ENCODE measurements at regions not wholly inside any gene's neighbourhood (a gene's known extent, or its start where the extent isn't known, plus 50 kb on each side); places are given as distances from the start of the nearest gene placed in this dataset.

DNA sequence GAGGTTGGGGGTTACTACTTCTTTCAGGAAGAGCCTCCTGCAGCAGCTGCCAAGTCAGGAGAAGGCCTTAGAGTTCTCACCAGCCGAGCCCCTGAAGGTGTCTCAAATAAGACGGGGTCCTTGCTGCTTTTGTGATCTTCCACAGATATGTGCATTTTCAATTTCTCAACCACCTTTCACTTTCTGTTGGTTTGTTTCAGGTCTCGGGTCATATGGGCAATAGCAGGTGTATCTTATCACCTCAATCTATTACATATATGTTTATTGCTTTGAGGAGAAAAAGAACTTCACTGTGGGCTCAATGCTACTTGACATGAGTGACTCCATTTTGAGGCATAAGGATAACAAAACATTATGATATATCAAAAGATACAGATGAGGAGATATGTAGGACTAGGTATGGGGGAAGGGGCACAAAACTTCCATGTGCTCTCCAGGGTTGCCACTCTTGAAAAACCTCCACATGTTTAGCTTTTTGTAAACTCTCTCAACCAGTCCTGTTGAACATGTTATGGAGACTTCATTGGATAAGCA is 1171.4 kb upstream of the ADGRL2 start:
- no peak for DNase-seq (ENCODE audit: low spot score, unreplicated experiment)
- Mint-ChIP-seq H3K36me3 (ENCODE audit: insufficient read depth) (no peaks in the 10 kb centered on the region), H3K4me3 (ENCODE audit: low read depth) (no peak overlapping the region), H3K9me3 (ENCODE audit: low read depth) (peaks cover 14% of the 10 kb centered on the region), H3K27me3 (no peaks in the 10 kb centered on the region), H3K27ac (no peak overlapping the region), H3K4me1 (ENCODE audit: low read depth) (peaks cover 4% of the 10 kb centered on the region)
- TF ChIP-seq, protein P1, sequence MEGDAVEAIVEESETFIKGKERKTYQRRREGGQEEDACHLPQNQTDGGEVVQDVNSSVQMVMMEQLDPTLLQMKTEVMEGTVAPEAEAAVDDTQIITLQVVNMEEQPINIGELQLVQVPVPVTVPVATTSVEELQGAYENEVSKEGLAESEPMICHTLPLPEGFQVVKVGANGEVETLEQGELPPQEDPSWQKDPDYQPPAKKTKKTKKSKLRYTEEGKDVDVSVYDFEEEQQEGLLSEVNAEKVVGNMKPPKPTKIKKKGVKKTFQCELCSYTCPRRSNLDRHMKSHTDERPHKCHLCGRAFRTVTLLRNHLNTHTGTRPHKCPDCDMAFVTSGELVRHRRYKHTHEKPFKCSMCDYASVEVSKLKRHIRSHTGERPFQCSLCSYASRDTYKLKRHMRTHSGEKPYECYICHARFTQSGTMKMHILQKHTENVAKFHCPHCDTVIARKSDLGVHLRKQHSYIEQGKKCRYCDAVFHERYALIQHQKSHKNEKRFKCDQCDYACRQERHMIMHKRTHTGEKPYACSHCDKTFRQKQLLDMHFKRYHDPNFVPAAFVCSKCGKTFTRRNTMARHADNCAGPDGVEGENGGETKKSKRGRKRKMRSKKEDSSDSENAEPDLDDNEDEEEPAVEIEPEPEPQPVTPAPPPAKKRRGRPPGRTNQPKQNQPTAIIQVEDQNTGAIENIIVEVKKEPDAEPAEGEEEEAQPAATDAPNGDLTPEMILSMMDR (IDR thresholded peaks at IDR 0.05; ENCODE audit: unreplicated experiment): no peak

DNA sequence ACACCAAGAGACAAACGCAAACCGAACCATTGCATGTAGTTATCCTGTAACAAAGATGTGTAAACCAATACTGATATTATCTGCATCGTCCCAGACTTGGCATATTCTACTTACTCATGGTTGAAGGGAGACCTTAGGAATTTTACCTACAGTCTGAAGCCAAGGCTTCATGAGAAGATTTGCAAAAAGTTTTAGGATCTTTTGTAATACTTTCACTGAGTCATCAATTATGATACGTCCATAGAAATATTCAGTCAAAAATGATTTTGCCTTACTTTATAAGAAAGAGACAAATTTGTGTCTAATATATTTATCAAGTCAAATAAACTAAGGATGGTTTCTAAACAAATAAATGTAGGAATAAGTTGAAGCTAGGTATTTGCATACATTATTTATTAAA is 1176.1 kb upstream of the ADGRL2 start:
- Mint-ChIP-seq H3K4me1 (ENCODE audit: low read depth) (peaks cover 2% of the 10 kb centered on the region), H3K27me3 (no peaks in the 10 kb centered on the region), H3K9me3 (ENCODE audit: low read depth) (peaks cover 21% of the 10 kb centered on the region), H3K27ac (no peak overlapping the region), H3K4me3 (ENCODE audit: low read depth) (no peak overlapping the region), H3K36me3 (ENCODE audit: insufficient read depth) (peaks cover 2% of the 10 kb centered on the region)
- DNase-seq (ENCODE audit: low spot score, unreplicated experiment): no peak
- TF ChIP-seq, protein P1 (IDR thresholded peaks at IDR 0.05; ENCODE audit: unreplicated experiment): no peak

DNA sequence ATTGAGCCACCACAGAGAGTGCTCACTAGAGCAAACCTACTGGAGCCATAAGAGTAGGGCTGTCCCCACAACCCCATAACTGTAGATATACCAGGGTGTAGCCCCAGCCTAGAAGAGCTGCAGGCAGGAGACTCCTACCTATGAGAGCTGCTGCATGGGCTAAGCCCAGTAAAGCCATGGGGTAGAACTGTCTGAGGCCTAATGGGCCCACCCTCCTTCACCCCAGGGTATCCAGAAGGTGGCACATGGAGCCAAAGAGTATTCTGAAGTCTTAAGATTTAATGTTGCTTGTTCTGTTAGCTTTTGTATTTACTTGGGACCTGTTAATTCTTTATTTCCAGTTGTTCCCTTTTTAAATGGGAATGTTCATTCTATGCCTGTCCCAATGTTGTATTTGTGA is 1193.7 kb upstream of the ADGRL2 start:
- peaks cover 12% of the 10 kb centered on the region for H3K9me3 Mint-ChIP-seq (ENCODE audit: low read depth)
- H3K27me3 Mint-ChIP-seq: no peaks in the 10 kb centered on the region
- no peak overlapping the region for H3K4me3 Mint-ChIP-seq (ENCODE audit: low read depth)
- H3K36me3 Mint-ChIP-seq (ENCODE audit: insufficient read depth): no peaks in the 10 kb centered on the region
- H3K4me1 Mint-ChIP-seq (ENCODE audit: low read depth): peaks cover 4% of the 10 kb centered on the region
- TF ChIP-seq, protein P1 (IDR thresholded peaks at IDR 0.05; ENCODE audit: unreplicated experiment): no peak
- no peak overlapping the region for H3K27ac Mint-ChIP-seq
- no peak for DNase-seq (ENCODE audit: low spot score, unreplicated experiment)

DNA sequence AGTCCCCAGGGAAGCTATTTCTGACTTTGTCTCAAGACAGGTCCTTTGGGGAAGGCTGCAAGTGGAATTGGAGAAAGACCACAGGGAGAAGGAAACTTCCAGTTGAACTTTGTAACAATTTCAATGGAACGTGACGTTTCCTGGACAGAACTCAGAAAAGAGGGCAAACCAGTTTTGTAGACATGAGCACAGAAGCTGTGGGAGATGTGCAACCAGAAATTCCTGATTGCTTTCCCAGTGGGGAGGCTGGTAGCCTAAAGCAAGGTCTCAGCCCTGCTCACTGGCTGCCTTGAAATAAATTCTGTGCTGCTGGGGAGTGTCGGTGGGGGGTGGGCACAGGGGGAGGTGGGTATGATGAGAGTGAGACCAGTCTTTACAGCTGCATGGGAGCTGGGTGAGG is 1206.7 kb upstream of the ADGRL2 start:
- no peak for DNase-seq (ENCODE audit: low spot score, unreplicated experiment)
- Mint-ChIP-seq H3K4me1 (ENCODE audit: low read depth) (peaks cover 2% of the 10 kb centered on the region), H3K9me3 (ENCODE audit: low read depth) (peaks cover 48% of the 10 kb centered on the region), H3K4me3 (ENCODE audit: low read depth) (no peak overlapping the region), H3K36me3 (ENCODE audit: insufficient read depth) (no peaks in the 10 kb centered on the region), H3K27ac (no peak overlapping the region), H3K27me3 (no peaks in the 10 kb centered on the region)
- TF ChIP-seq, protein P1 (IDR thresholded peaks at IDR 0.05; ENCODE audit: unreplicated experiment): no peak

DNA sequence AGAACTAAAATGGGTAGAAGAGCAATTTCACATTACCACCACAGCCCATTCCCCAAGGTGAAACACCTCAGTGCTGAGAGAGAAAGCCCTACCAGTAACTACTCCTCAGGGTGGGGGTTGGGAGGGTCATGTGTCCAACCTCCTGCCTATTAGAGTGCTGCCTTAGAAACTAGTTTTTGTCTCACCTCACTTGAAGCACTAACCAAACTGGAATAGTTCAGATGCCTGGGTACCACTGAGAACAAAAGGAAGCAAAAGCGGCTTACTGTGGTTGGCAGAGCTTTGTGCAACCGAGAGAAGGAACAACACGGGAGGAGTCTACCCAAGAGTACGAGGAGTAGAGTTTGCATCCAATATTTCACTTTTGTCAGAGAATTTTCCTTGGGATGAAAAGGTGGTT is 1207.5 kb upstream of the ADGRL2 start:
- TF ChIP-seq, protein P1 (IDR thresholded peaks at IDR 0.05; ENCODE audit: unreplicated experiment): no peak
- Mint-ChIP-seq H3K4me3 (ENCODE audit: low read depth) (no peak overlapping the region), H3K27me3 (no peaks in the 10 kb centered on the region), H3K9me3 (ENCODE audit: low read depth) (peaks cover 42% of the 10 kb centered on the region), H3K4me1 (ENCODE audit: low read depth) (peaks cover 2% of the 10 kb centered on the region), H3K27ac (no peak overlapping the region), H3K36me3 (ENCODE audit: insufficient read depth) (no peaks in the 10 kb centered on the region)
- DNase-seq (ENCODE audit: low spot score, unreplicated experiment): no peak
